AG04449 (cell line): ENCODE measurements at regions not wholly inside any gene's neighbourhood (a gene's known extent, or its start where the extent isn't known, plus 50 kb on each side); places are given as distances from the start of the nearest gene placed in this dataset.
A peak's percentile ranks its signal among the peaks of the same experiment; 100 is the strongest.

ENCODE experiments used
- CTCF ChIA-PET: fragments of 350-600 bp; formaldehyde crosslinking; extraction: SDS; loops from one replicate; lab custom pipeline; 2021; ENCODE audit warnings: antibody characterized with exemption; lab: Yijun Ruan, JAX
- POLR2A ChIA-PET: fragments of 400-600, 350-600 bp; formaldehyde crosslinking; extraction: SDS; loops from one replicate; lab custom pipeline; 2020; ENCODE audit warnings: antibody characterized with exemption, inconsistent platforms; lab: Yijun Ruan, JAX
- DNase-seq: peaks from one replicate; pipeline ENCODE4 v3.0.0-alpha.2; 2010; ENCODE audit warnings: low read depth, low spot score
- H3K4me3 ChIP-seq: 2 replicates; pipeline ENCODE4 v1.5.1; 2011; ENCODE audit warnings: low read depth, mild to moderate bottlenecking, control low read depth, low read length
- CTCF ChIP-seq: IDR thresholded peaks from one replicate; pipeline ENCODE4 v1.5.1; 2011; ENCODE audit warnings: mild to moderate bottlenecking, moderate library complexity, low read length, control low read depth, inconsistent platforms; ENCODE audit not compliant: insufficient read depth; ENCODE audit errors: missing control alignments

GRCh38 chr12:58342736-58343135 is 401.4 kb downstream of the ATP23 start:
- ChIA-PET POLR2A (no interaction called here), CTCF (interaction anchor here (0.6 to 3.7 kb wide), 7 partner anchors 16 to 771 kb away, joined by 3 to 18 read pairs (median 3); no protein-coding TSS in a partner anchor)
- DNase-seq = no peak
- no peak for TF ChIP-seq CTCF
- H3K4me3 ChIP-seq = no peak overlapping the region

- DNase-seq = no peak
- POLR2A ChIA-PET = no interaction called here
- TF ChIP-seq CTCF = peak; percentile 29
- CTCF ChIA-PET = interaction anchor here (0.8 to 4.6 kb wide), 13 partner anchors 8 to 819 kb away, joined by 3 to 44 read pairs (median 4); no protein-coding TSS in a partner anchor
- no peak overlapping the region for H3K4me3 ChIP-seq
Observed at GRCh38 chr12:58346032-58346632, 404.8 kb downstream of the ATP23 start.

GRCh38 chr12:58347188-58347587 is 405.8 kb downstream of the ATP23 start:
- TF ChIP-seq CTCF = no peak
- CTCF ChIA-PET = interaction anchor here (0.5 to 4.6 kb wide), 16 partner anchors 9 to 818 kb away, joined by 3 to 44 read pairs (median 4); no protein-coding TSS in a partner anchor
- H3K4me3 ChIP-seq = no peak overlapping the region
- POLR2A ChIA-PET = no interaction called here
- no peak for DNase-seq

GRCh38 chr12:58347691-58348090 is 406.3 kb downstream of the ATP23 start:
- H3K4me3 ChIP-seq = no peak overlapping the region
- DNase-seq = no peak
- ChIA-PET CTCF (interaction anchor here (0.5 to 4.6 kb wide), 10 partner anchors 10 to 803 kb away, joined by 3 to 44 read pairs (median 6); no protein-coding TSS in a partner anchor), POLR2A (no interaction called here)
- TF ChIP-seq CTCF = no peak

GRCh38 chr12:58349161-58349560 is 407.8 kb downstream of the ATP23 start:
- ChIA-PET CTCF (interaction anchor here (0.7 to 4.6 kb wide), 10 partner anchors 9 to 800 kb away, joined by 3 to 44 read pairs (median 6); no protein-coding TSS in a partner anchor), POLR2A (no interaction called here)
- no peak for TF ChIP-seq CTCF
- no peak for DNase-seq
- no peak overlapping the region for H3K4me3 ChIP-seq

GRCh38 chr12:58356794-58357193 is 415.4 kb downstream of the ATP23 start:
- no peak for DNase-seq
- CTCF ChIA-PET = interaction anchor here (0.6 to 3.2 kb wide), 2 partner anchors 9 to 555 kb away, joined by 3 to 24 read pairs; no protein-coding TSS in a partner anchor
- no peak for TF ChIP-seq CTCF
- POLR2A ChIA-PET = no interaction called here
- H3K4me3 ChIP-seq = no peak overlapping the region
